A673 (cell line): ENCODE measurements at regions not wholly inside any gene's neighbourhood (a gene's known extent, or its start where the extent isn't known, plus 50 kb on each side); places are given as distances from the start of the nearest gene placed in this dataset.

Experiments
- BruUV-seq: library from RNA; stranded (reverse); fragments of 400-500 nt; replicated peaks from 2 replicates; lab custom pipeline; 2021; lab: Mats Ljungman, UMichigan
- CTCF ChIA-PET: fragments of 300-600 bp; sonication (Branson Sonifier 250); formaldehyde crosslinking; loops from one replicate; lab custom pipeline; 2022; ENCODE audit warnings: antibody characterized with exemption; lab: Charles Lee
- POLR2A ChIA-PET: fragments of 300-600 bp; sonication (Branson Sonifier 250); formaldehyde crosslinking; loops from one replicate; lab custom pipeline; 2022; ENCODE audit warnings: antibody characterized with exemption; ENCODE audit not compliant: low non-redundant PET; lab: Charles Lee
- DNase-seq: peaks from one replicate; pipeline ENCODE4 v3.0.0-alpha.2; 2015; ENCODE audit warnings: low spot score
- H3K27ac ChIP-seq: fragments of 200-600 bp; sonication (generic); 2 replicates; pipeline ENCODE4 v1.5.1; 2016; ENCODE audit warnings: mixed run types, low read depth, mild to moderate bottlenecking, mixed read lengths, antibody characterized with exemption, low read length; ENCODE audit not compliant: poor library complexity, severe bottlenecking
- H3K27me3 ChIP-seq: fragments of 200-600 bp; sonication (generic); replicated peaks from 2 replicates; pipeline ENCODE4 v1.6.1; 2017; ENCODE audit warnings: mixed run types, low read depth, mild to moderate bottlenecking, mixed read lengths, antibody characterized with exemption, low read length; ENCODE audit not compliant: insufficient read depth, poor library complexity
- H3K36me3 ChIP-seq: fragments of 200-600 bp; sonication (generic); 2 replicates; pipeline ENCODE4 v1.6.1; 2016; ENCODE audit warnings: mixed run types, mild to moderate bottlenecking, mixed read lengths, antibody characterized with exemption, low read length; ENCODE audit not compliant: insufficient read depth, poor library complexity, severe bottlenecking
- H3K4me1 ChIP-seq: fragments of 200-600 bp; sonication (generic); 2 replicates; pipeline ENCODE4 v1.6.1; 2017; ENCODE audit warnings: mixed run types, mild to moderate bottlenecking, mixed read lengths, antibody characterized with exemption, low read length; ENCODE audit not compliant: insufficient read depth, poor library complexity, severe bottlenecking
- H3K4me3 ChIP-seq: fragments of 200-600 bp; sonication (generic); 2 replicates; pipeline ENCODE4 v1.5.1; 2016; ENCODE audit warnings: low read depth, mixed run types, mild to moderate bottlenecking, mixed read lengths, low read length; ENCODE audit not compliant: poor library complexity, severe bottlenecking
- H3K9me3 ChIP-seq: fragments of 200-600 bp; sonication (generic); 2 replicates; pipeline ENCODE4 v1.6.1; 2016; ENCODE audit warnings: mixed run types, low read depth, mild to moderate bottlenecking, mixed read lengths, antibody characterized with exemption, low read length; ENCODE audit not compliant: poor library complexity, severe bottlenecking
- CTCF ChIP-seq: fragments of 300-800, 200-600 bp; sonication (generic); conservative IDR thresholded peaks from 2 replicates; pipeline ENCODE4 v1.5.1; 2017; ENCODE audit warnings: low read depth, mild to moderate bottlenecking, antibody characterized with exemption, low read length, moderate library complexity, mixed read lengths
- EZH2 ChIP-seq: fragments of 200-600 bp; sonication (generic); IDR thresholded peaks from 2 replicates; pipeline ENCODE4 v1.6.1; 2017; ENCODE audit warnings: borderline replicate concordance, low read depth, mild to moderate bottlenecking, mixed read lengths, antibody characterized with exemption, low read length; ENCODE audit not compliant: poor library complexity, severe bottlenecking
- intact Hi-C: fragments of 100-400 bp; cut with micrococcal nuclease; formaldehyde crosslinking; loops from one replicate; pipeline ENCODE4 v1.10.0; 2022; ENCODE audit not compliant: unreplicated experiment

GRCh38 chr3:25038271-25038670, 389.8 kb upstream of the RARB start:
- no TSS peak for BruUV-seq
- Histone ChIP-seq H3K27me3 (no peaks in the 10 kb centered on the region), H3K4me3 (no peak overlapping the region), H3K4me1 (no peaks in the 10 kb centered on the region), H3K36me3 (no peaks in the 10 kb centered on the region), H3K27ac (no peak overlapping the region), H3K9me3 (no peaks in the 10 kb centered on the region)
- POLR2A ChIA-PET, result no interaction called here
- no peak for DNase-seq
- intact Hi-C loops, result no loop called here
- CTCF ChIA-PET, result no interaction called here
- no peak for TF ChIP-seq EZH2
- TF ChIP-seq CTCF, result no peak

GRCh38 chr3:25038922-25039321, 389.1 kb upstream of the RARB start:
- BruUV-seq, result no TSS peak
- CTCF ChIA-PET, result no interaction called here
- Histone ChIP-seq H3K9me3 (no peaks in the 10 kb centered on the region), H3K27ac (no peak overlapping the region), H3K36me3 (no peaks in the 10 kb centered on the region), H3K4me1 (no peaks in the 10 kb centered on the region), H3K4me3 (no peak overlapping the region), H3K27me3 (no peaks in the 10 kb centered on the region)
- no peak for DNase-seq
- TF ChIP-seq EZH2, result no peak
- POLR2A ChIA-PET, result no interaction called here
- intact Hi-C loops, result no loop called here

GRCh38 chr3:25040748-25041147, 387.3 kb upstream of the RARB start:
- ChIA-PET POLR2A (no interaction called here), CTCF (no interaction called here)
- no peaks in the 10 kb centered on the region for H3K36me3 ChIP-seq
- no peaks in the 10 kb centered on the region for H3K4me1 ChIP-seq
- no peak for DNase-seq
- intact Hi-C loops, result no loop called here
- H3K9me3 ChIP-seq, result no peaks in the 10 kb centered on the region
- TF ChIP-seq EZH2 (no peak), CTCF (no peak)
- H3K4me3 ChIP-seq, result no peak overlapping the region
- H3K27me3 ChIP-seq, result no peaks in the 10 kb centered on the region
- no TSS peak for BruUV-seq
- H3K27ac ChIP-seq, result no peak overlapping the region

- Histone ChIP-seq H3K4me1 (no peaks in the 10 kb centered on the region), H3K36me3 (no peaks in the 10 kb centered on the region), H3K4me3 (no peak overlapping the region), H3K27me3 (no peaks in the 10 kb centered on the region), H3K9me3 (no peaks in the 10 kb centered on the region), H3K27ac (no peak overlapping the region)
- intact Hi-C loops, result no loop called here
- CTCF ChIA-PET, result no interaction called here
- BruUV-seq, result no TSS peak
- POLR2A ChIA-PET, result no interaction called here
- no peak for DNase-seq
- no peak for TF ChIP-seq EZH2
- no peak for TF ChIP-seq CTCF
Measured at GRCh38 chr3:25041871-25042584, 386.0 kb upstream of the RARB start.
